Retinal pigment epithelial cell (primary cell): ENCODE measurements at regions not wholly inside any gene's neighbourhood (a gene's known extent, or its start where the extent isn't known, plus 50 kb on each side); places are given as distances from the start of the nearest gene placed in this dataset.

Source experiments
- DNase-seq: peaks from one replicate; pipeline ENCODE4 v3.0.0-alpha.2; 2010; ENCODE audit warnings: low read depth
- H3K4me3 ChIP-seq: 2 replicates; pipeline ENCODE4 v1.5.1; 2011; ENCODE audit warnings: mild to moderate bottlenecking, low read length, control low read depth, moderate library complexity
- CTCF ChIP-seq: conservative IDR thresholded peaks from 2 replicates; pipeline ENCODE4 v1.5.1; 2011; ENCODE audit warnings: low read depth, low read length, control low read depth, inconsistent platforms

GRCh38 chr13:68304286-68304893 lies 1074.3 kb upstream of the PCDH9 start:
- DNase-seq, result peak; percentile 2
- peak; percentile 75 for TF ChIP-seq CTCF
- H3K4me3 ChIP-seq, result no peak overlapping the region

- TF ChIP-seq CTCF, result no peak
- DNase-seq, result no peak
- H3K4me3 ChIP-seq, result no peak overlapping the region
Observed at GRCh38 chr13:68293631-68294030, 1063.5 kb upstream of the PCDH9 start.

GRCh38 chr13:68292601-68293000 lies 1062.5 kb upstream of the PCDH9 start:
- no peak for TF ChIP-seq CTCF
- no peak overlapping the region for H3K4me3 ChIP-seq
- no peak for DNase-seq

GRCh38 chr13:68291595-68291994 lies 1061.5 kb upstream of the PCDH9 start:
- TF ChIP-seq CTCF, result no peak
- no peak overlapping the region for H3K4me3 ChIP-seq
- no peak for DNase-seq

- no peak overlapping the region for H3K4me3 ChIP-seq
- no peak for TF ChIP-seq CTCF
- no peak for DNase-seq
Observed at GRCh38 chr13:68275758-68276157, 1045.6 kb upstream of the PCDH9 start.

- DNase-seq, result no peak
- TF ChIP-seq CTCF, result no peak
- H3K4me3 ChIP-seq, result no peak overlapping the region
Observed at GRCh38 chr13:68272652-68273051, 1042.5 kb upstream of the PCDH9 start.

GRCh38 chr13:68264692-68265091 lies 1034.6 kb upstream of the PCDH9 start:
- no peak for DNase-seq
- TF ChIP-seq CTCF, result no peak
- H3K4me3 ChIP-seq, result no peak overlapping the region
